Fibroblast of skin of left quadriceps (primary cell): ENCODE measurements at regions not wholly inside any gene's neighbourhood (a gene's known extent, or its start where the extent isn't known, plus 50 kb on each side); places are given as distances from the start of the nearest gene placed in this dataset.

Experiments
- DNase-seq, 2 experiments: peaks; one replicate each; pipeline ENCODE4 v3.0.0-alpha.2; 2013; ENCODE audit warnings: low read depth in 2 of 2

- DNase-seq = no peak
Measured at GRCh38 chr2:155810411-155810810, 522.1 kb downstream of the NR4A2 start.

DNA sequence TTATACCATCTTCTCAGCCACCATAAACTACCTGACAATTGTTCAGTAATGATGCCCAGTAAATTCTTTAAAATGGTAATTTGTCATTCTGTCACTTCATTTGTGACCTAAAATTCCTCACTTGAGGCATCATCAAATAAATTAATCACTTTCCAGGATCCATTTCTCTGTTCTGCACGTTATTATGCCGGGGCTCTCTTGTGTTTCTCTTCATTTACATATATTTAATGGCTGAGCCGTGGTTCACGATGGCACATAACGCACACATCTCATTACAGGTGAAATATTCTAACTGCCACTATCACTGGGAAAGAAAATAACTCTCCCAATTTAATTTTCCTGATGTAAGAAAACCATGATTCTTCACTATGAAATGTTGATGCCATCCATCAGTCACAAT, 529.6 kb downstream of the NR4A2 start:
- no peak for DNase-seq

- DNase-seq = no peak
Measured at GRCh38 chr2:155792666-155793065, 539.9 kb downstream of the NR4A2 start.

GRCh38 chr2:155770516-155770915, 562.0 kb downstream of the NR4A2 start:
- DNase-seq = no peak

DNA sequence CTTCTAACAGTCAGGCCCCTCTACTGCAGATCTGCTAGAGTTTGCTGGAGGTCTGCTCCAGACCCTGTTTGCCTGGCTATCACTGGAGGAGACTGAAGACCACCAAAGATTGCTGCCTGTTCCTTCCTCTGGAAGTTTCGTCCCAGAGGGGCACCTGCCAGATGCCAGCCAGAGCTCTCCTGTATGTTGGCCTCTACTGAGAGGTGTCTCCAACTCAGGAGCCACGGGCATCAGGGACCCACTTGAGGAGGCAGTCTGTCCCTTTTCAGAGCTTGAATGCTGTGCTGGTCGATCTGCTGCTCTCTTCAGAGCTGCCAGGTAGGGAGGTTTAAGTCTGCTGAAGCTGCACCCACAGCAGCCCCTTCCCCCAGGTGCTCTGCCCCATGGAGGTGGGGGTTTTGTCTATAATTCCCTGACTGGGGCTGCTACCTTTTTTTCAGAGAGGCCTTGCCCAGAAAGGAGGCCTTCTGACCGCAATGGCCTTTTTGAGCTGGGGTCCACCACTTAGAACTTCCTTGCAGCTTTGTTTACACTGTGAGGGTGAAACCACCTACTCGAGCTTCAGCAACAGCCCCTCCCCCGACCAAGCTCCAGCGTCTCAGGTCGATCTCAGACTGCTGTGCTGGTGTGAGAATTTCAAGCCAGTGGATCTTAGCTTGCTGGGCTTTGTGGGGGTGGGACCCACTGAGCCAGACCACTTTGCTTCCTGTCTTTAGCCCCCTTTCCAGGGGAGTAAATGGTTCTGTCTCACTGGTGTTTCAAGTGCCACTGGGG, 566.0 kb downstream of the NR4A2 start:
- no peak for DNase-seq

DNA sequence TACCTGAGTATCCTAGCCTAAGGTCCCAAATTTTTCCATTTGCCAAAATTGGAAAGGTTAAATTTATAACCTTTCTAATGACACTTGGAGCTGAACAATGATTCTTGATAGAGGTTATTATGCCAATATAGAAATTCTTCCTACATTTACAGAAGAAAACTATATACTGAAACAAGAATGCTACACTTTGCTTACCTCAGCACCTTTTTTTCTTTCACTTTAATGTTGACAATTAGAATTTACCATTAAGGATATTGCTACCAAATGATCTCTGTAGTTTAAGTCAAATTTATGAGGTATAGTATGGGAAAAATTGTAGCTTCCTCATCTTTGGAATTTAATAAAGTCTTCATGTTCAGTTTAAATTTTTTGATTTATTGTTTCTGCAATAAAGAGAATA, 577.0 kb downstream of the NR4A2 start:
- no peak for DNase-seq

- DNase-seq = no peak
Measured at GRCh38 chr2:155748131-155748530, 584.4 kb downstream of the NR4A2 start.

- DNase-seq = no peak
Measured at GRCh38 chr2:155747531-155747930, 585.0 kb downstream of the NR4A2 start.

DNA sequence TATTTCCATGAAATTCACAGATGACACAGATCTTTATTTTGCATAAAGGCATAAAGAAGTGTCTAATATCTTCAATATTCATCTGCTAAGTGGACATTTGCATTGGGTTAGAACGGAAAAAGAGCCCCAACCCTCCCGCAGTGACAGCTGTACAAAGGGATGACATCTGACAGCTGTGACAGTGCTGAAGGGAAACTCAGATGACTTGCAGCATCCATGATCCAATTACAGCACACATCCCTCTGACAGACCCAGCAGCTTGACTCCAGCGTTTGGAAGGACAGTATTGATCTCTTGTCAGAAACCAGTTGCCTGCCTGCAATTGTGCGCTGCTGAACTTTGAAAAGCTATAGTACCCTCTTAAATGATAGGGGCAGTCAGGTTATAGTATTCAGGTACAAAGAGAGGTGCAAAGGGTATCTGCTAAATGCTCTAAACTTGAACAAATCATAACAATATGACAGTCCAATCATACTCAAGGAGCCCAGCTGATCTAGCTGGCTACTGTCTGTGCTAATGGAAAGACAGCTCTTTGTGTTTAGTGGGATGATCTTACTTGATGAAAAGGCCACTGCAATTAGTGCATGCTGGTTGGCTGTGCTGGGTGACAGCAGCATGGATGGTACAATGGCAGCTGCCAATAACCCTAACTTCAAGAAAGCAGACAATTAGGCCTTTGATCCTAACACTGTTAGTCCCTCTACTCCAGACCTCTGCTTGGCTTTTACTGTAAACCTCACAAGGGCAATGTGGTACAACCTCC, 599.2 kb downstream of the NR4A2 start:
- no peak for DNase-seq

DNA sequence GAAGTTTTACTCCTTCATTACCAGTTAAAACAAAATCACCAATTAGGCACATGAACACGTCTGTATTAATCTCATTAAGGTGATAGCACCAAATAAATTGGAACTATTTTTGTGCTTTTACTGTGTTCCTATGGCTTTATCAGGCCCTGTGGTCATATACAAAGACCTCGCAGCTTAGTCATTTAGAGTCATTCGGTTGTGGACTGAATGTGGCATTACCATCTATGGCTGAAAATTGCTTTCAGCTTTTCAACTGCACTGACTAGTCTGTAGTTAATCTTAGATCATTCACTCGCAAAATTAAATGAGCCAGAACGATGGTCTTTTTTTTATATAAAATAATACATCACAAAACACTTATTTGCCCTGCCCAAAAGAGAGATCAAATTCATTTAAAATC, 601.7 kb downstream of the NR4A2 start:
- DNase-seq = no peak

DNA sequence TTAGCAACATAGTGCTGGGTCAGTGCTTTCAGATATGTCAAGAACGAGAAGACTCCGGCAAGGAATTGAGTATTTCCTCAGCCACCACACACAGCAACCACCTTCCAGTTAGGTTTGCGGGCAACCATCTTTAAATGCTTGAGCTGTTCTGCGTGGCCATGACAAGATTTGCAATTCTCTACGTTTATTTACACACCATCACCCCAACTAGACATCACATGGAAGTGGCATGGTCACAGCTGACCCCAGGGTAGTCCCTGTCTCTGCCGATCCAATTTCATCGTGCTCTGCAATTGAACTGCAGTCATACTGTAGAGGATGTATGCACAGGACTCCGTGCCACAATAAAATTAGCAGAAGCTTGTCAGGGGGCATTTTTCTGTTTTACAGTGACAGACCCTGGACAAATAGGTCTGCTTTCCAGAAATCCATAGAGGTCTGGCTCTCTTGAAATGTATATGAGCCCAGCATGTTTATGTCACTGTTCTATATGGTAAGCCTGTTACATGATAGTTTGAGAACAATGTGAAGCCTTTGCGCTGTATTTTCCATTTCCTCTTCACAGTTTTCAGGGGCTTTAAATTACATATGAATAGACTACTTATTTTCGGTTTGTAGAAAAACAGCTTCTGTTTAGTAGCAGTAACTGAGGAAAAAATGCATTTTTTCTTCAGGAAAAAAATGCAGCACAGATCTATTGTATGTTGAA, 605.2 kb downstream of the NR4A2 start:
- no peak for DNase-seq

- no peak for DNase-seq
Measured at GRCh38 chr2:155722290-155722689, 610.2 kb downstream of the NR4A2 start.

GRCh38 chr2:155715705-155716104, 616.8 kb downstream of the NR4A2 start:
- DNase-seq = no peak

GRCh38 chr2:155714983-155715382, 617.5 kb downstream of the NR4A2 start:
- DNase-seq = no peak

GRCh38 chr2:155708071-155708470, 624.5 kb downstream of the NR4A2 start:
- no peak for DNase-seq

- no peak for DNase-seq
Measured at GRCh38 chr2:155703917-155704316, 628.6 kb downstream of the NR4A2 start.

GRCh38 chr2:155703048-155703447, 629.5 kb downstream of the NR4A2 start:
- DNase-seq = no peak

GRCh38 chr2:155701721-155702120, 630.8 kb downstream of the NR4A2 start:
- DNase-seq = no peak

GRCh38 chr2:155696571-155696970, 636.0 kb downstream of the NR4A2 start:
- DNase-seq = no peak

GRCh38 chr2:155695505-155695904, 637.0 kb downstream of the NR4A2 start:
- DNase-seq = no peak

- no peak for DNase-seq
Measured at GRCh38 chr2:155692856-155693255, 639.7 kb downstream of the NR4A2 start.

- DNase-seq = no peak
Measured at GRCh38 chr2:155692106-155692505, 640.4 kb downstream of the NR4A2 start.

GRCh38 chr2:155690785-155691184, 641.7 kb downstream of the NR4A2 start:
- DNase-seq = no peak
